Stomach (tissue), 4 donors: ENCODE measurements at regions not wholly inside any gene's neighbourhood (a gene's known extent, or its start where the extent isn't known, plus 50 kb on each side); places are given as distances from the start of the nearest gene placed in this dataset.
A peak's percentile ranks its signal among the peaks of the same experiment; 100 is the strongest.

Source experiments
- CTCF ChIP-seq, 7 experiments: fragments of 450-650 bp in 4 of 7; fragments of 200-600 bp in 3 of 7; sonication (generic) in 3 of 7; IDR thresholded peaks; one replicate each; pipeline ENCODE4 v1.5.1; 2016 to 2019; ENCODE audit warnings: antibody characterized with exemption in 7 of 7, control low read depth in 2 of 7, mild to moderate bottlenecking in 1 of 7
- EP300 ChIP-seq: sonication (generic); formaldehyde crosslinking; IDR thresholded peaks from one replicate; pipeline ENCODE4 v1.6.1; 2017; ENCODE audit warnings: antibody characterized with exemption
- POLR2A ChIP-seq, 4 donors: fragments of 450-650 bp; IDR thresholded peaks; one replicate each; pipeline ENCODE4 v1.6.1; 2016; ENCODE audit warnings: antibody characterized with exemption in 4 of 4, control low read depth in 2 of 4, mild to moderate bottlenecking in 1 of 4, moderate library complexity in 1 of 4
- POLR2AphosphoS5 ChIP-seq, 3 donors: sonication (generic); formaldehyde crosslinking; IDR thresholded peaks; one replicate each; pipeline ENCODE4 v1.6.1; 2016; ENCODE audit warnings: antibody characterized with exemption in 3 of 3

GRCh38 chr2:205934443-205934842 lies 151.5 kb downstream of the INO80D start:
- TF ChIP-seq CTCF (IDR thresholded peaks at IDR 0.05) (peak in 3 of 7 experiments; percentile 18 to 35 (median 27)), POLR2AphosphoS5 (IDR thresholded peaks at IDR 0.05) (no peak), POLR2A (IDR thresholded peaks at IDR 0.05) (no peak), EP300 (no peak)
